HG02840 (cell line): ENCODE measurements at regions not wholly inside any gene's neighbourhood (a gene's known extent, or its start where the extent isn't known, plus 50 kb on each side); places are given as distances from the start of the nearest gene placed in this dataset.

Experiments
- ATAC-seq: cut with Tn5 transposase; IDR thresholded peaks from one replicate; pipeline ENCODE4 v1.9.1; 2021; ENCODE audit warnings: mild to moderate bottlenecking, moderate library complexity, moderate number of reproducible peaks; ENCODE audit not compliant: unreplicated experiment, low FRiP score

DNA sequence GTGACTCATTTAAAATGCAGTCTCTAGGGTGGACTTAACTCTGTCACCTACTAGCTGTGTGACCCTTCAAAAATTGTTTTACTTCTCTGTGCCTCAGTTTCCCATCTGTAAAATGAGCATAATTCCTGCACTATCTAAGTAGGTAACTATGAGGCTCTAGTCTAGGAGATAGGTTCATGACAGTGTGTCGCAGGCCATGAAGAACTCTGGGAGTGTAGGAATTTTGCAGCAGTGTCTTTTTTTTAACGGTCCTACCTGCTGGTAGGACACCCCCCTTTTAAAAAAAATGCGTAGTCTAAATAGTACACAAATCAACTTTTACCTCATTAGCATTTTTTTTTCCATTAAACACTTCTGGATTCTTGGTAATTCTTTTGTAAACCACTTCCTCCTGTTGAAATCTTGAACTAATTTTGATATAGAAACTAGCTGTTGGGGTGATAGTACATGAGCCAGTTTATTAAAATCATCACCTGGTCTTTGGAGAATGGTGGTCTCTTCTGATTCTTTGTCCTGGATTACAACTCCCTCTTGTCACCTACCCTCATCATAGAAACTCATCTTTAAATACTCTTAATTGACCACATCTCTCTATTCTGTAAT is 86.0 kb upstream of the SLC38A2 start:
- no peak for ATAC-seq

DNA sequence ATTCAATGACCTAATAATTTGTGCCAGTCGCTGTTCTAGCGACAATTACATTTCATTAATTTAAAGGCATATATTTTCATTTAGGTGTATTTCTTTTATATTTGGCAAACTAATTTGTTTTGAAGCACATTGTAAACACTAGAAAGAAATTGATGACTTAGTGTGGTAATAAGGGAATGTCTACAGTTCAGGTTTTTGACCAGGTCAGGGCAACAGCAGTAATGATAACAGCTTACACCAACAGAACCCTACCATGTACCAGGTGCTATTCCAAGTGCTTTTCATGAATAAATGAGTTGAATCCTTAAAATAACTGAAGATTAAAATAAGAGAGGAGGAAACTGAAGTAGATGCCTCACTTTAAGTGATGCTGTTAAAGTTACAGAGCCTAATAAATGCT is 85.4 kb upstream of the SLC38A2 start:
- ATAC-seq, result no peak

DNA sequence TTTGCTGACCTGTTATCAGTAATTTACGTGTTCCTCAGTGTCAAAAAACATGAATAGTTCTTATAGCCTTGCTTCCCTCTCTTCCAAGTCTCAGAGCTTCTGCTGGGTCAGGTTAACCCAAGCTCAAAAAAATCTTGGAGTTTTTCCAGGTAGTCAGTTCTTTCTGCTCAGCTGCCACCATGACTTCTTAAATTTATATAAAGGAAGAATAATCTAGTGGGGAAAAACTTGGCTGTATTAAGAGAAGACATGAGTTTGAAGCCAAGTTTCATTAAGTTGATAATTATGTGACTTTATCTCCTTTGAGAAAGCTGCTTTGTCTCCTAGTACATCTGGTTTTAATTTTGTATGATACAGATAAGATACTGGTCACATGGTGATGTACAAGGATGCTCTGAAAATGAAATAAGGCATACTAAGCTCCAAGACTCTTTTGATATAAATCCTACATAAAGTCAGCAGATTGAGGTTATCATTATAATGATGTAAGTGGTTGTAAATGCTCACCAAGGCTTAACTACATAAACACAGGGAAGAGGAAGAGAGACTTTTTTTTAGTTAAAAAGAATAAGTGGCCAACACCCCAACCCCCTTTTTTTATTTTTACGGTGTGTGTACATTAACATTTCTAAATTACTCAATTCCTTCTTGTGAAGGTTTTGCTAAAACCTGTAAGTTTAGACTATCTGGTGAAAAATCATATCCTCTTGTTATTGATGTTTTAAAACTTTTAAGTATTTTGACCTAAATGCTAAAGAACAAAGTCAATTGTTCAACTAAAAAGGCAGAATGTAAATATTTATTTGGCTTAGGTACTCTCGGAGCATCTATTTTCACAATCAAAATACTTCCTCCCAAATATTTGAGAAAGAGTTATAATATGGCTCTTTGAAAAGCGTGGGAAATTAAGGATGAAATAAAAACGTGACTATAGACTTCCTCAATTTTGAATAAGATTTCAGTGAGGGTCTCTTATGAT is 84.1 kb upstream of the SLC38A2 start:
- ATAC-seq, result no peak

DNA sequence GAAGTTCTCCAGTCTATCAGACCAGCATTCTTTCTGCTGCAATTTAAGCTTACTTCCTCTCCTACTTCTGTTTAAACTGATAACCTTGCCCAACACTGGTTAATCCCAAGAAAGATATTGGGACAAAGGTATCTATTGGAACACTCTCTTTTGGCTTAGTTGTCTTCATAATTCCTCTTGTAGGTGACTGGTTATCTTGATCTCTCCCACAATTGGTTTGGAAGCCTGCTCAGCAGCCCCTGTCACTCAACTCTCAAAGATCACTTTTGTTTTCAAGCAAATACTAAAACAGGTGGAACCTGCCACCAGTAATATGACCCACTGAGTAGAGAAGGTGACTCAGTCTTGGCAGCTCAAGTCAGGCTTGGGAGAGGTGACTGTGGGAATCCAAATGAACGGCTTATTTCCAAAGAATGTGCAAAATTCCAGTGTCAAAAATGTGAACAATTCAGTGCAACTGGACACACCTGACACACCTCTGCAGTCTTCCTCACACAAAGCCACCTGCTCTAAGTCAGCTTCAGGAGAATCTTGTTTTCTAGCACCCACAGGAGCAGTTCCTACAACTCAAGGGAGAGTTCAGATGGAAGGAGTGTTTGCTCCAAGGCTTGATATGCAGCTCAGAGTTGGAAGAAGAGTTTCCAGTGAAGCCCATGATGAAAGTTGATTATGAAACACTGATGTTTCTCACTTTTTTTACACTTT is 83.2 kb upstream of the SLC38A2 start:
- ATAC-seq, result no peak

DNA sequence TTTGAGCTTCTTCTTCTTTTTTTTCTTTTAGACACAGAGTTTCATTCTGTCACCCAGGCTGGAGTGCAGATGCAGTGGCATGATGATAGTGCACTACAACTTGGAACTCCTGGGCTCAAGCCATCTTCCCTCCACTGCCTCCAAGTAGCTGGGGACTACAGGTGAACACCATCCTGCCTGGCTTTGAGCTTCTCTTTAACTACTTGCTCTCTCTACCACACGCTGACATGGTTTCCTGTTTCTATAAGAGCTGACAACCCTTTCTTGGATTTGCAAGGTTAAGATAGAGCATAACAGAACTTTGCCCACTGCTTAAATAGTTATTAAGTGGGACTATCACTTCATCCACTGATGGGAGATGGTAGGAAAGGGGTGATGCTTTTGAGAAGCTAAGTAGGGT is 82.4 kb upstream of the SLC38A2 start:
- no peak for ATAC-seq

DNA sequence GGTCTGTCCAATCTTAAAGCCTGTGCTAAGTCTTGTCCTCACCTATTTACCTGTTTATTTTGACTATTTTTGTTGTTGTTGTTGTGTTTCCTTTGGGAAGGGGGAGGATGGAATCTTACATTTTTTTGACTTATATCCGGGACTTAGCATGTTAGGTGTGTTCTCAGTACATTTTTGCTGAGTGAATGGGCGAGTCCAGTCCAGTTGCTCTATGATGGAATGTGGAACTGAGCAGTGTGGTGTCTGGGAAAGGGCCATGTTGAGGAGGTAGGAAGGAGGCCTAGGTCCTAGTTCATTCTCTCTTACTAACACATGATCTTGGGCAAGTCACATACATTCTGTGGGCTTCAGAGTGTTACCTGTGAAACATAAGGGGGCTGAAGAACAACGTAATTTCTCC is 80.9 kb upstream of the SLC38A2 start:
- no peak for ATAC-seq

DNA sequence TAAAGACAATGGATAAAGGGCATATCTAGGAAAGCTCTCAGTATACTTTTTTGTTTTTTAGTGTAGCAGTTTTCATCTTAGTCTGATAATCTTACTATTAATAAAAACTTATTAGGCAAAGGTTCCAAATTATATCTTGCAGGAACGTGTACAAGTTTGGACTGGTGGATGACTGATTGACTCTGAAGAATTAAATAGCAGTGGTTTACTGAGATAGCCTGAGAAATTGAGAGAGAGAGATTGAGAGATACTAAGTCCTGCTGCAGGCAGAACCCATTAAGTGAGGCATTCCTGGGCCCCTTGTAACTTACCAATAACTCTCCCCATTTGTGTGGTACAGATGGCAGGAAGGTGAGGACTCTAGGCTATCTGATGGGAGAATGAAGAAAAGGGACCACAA is 80.2 kb upstream of the SLC38A2 start:
- ATAC-seq, result no peak

DNA sequence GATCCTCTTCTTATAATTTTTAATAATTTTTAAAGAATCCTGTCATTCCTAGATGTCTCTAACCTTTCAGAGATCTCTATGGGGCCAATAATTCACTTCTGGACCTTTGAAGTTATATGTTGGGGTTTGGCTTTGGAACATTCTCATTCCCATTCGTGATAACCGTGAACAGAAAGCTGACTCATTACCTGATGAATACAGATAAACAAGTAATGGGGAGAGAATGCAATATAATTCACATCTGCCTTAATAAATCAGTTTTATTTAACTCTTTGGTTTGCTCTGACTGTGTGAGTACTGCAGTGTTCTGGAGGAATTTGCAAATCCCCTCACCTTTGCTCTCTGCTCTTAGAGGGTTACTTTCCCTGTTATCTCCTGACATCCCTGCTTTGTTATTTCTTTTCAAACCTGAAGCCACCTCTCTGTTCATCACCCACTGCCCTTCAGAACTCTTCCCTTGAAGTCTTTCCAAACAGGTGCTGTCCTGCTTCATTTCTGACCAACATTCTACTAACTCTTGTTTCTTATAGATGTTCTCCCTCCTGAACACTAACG is 79.6 kb upstream of the SLC38A2 start:
- ATAC-seq, result no peak

DNA sequence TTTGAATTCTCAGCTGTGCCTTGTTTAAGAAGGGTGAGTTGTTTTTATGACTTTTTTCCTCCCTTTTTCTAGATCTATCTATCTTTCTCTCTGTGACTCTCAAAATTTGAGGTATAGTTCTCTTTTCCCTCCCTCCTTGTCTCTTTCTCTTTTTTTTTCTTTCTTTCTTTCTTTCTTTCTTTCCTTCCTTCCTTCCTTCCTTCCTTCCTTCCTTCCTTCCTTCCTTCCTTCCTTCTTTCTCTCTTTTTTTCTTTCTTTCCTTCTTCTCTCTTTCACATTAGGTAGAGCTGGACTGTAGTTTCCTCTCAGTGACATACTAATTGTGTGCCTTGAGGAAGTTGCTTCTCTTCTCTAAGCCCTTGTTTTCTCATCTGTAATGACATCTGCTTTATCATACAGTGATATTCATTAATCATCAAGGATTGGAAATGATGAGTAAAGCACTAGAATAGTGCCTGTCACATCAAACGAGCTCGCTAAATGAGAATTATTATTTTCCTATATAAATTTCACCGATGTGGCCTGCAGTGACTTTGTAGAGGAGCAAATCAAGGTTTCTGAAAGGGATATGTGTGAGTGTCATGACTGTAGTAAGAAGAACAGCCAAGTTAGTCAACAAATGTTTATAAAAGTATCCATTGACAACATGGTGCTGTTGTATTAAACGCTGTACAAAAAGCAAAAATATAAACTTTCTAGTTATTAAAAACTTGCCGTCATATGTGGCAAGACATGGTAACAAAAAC is 78.9 kb upstream of the SLC38A2 start:
- no peak for ATAC-seq

DNA sequence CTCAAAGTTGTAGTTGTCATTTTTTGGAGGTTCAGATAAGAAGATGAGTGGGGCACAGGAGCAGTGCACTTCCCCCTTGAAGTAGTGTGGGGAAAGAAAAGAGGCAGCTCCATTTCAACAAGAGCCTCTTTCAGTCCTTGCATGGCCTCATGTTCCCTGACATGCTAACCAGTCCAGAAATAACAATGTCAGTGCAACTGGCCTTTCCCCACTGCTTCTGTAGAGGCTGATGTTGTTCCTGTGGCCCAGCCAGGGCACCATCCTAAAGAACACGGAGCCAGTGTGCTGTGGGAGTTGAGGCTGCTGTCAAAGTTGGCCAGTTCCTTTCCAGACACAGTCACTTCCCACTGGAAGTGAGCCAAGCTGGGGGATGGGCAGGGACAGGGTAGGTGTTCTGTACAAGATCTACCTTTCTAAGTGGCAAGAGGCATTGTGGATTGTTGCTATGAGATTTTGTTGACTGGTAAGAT is 77.7 kb upstream of the SLC38A2 start:
- no peak for ATAC-seq

DNA sequence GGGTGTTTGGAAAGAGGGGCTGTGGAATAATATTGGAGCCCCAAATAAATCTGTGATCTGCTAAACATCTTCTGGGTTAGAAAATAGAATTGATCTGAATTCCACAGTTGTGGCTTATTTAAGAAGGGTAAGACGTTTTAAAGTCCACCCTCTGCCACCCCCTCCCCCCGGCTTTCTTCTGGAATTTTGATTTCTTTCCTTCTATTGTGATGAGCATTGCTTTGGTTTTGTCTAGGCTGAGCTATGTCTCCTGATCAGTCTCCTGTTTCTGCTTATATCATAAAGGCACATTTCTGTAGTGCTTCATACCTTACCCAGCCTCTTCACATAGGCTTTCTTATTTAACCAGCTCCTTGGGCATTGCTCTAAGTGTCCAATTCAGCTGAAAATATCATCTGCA is 77.3 kb upstream of the SLC38A2 start:
- ATAC-seq, result no peak

DNA sequence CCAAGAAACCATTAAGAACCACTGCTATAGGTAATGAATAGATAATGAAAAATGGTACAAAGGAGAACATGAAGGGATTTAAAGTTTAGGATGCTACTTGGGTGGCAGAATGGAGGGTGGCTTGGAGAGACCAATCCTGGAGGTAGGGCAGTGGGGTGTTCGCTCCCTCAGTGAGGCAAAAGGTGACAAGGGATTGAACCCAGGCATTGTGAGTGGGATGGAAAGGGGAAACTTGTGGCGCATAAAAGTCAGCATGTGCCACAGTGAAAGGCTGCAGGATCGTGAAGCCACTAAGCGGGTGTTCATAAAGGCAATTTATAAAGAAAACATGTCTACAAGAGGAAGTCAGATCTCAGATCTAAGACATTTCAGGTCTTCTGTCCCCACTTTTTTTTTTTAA is 76.7 kb upstream of the SLC38A2 start:
- ATAC-seq, result no peak

DNA sequence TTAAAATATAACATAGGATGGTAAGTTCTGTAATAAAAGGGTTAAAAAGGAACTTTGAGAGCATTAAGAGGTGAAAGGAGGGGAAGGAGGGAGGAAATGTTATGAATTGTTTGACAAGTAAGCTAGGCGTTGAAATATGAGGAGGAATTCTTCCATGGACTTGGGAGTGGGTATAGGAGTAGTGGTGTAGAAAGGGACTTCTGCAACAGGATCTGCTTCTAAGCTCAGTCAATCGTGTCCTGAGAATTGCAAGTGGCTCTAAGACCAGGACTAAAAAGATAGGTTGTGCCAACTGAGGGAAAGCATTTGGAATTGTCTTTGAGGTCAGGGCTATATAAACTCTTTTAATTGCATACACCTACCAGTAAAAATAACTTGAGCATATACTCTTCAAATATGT is 74.1 kb upstream of the SLC38A2 start:
- no peak for ATAC-seq

DNA sequence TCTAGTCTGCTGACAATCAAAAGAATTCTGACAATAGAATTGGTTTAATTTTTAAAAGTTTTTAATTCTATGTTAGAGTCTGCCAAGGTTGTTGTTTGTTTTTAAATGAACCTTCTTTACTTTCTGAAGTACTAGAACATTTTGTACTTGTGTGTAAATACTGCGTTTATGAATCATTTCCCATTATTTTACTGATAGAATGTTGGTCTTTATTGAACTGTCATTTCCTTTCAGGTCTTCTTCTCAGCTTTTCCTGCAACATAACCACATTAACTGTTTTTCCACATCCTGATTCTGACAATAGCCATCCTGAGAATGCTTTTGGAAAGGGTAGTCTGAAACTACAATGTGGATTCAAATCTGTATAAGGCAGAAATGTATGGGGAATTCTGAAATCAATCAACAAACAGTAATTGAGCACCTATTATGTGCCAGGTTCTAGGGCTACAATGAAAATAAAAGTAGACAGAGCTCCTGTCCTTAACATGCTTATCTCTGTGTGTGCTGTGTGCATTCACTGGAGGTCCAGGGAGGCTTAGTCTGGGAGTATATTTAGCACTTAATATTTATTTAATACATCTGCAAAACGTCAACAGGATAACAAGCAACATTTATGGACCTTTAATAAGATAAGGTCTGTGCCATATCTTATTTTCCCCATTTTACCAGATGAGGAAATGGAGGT is 73.1 kb upstream of the SLC38A2 start:
- ATAC-seq, result no peak

DNA sequence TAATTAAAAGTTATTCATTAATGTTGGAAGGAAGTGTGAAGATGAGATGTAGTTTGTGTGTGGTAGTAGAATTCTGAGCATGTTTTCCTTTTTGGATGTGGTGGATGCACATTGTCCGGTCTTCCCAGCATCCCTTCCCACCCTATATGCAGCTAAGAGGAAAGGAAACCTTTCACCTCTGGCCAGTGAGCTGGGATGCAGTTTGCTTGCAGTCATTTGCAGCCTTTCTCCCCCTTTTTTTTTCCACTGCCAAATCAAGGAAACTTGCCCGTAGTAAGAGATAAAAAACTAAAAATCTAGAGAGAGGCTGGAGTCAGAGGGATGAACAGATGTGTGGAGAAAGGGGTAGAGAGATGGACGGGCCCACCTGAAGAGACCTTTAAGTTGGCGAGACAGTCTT is 72.5 kb upstream of the SLC38A2 start:
- no peak for ATAC-seq

DNA sequence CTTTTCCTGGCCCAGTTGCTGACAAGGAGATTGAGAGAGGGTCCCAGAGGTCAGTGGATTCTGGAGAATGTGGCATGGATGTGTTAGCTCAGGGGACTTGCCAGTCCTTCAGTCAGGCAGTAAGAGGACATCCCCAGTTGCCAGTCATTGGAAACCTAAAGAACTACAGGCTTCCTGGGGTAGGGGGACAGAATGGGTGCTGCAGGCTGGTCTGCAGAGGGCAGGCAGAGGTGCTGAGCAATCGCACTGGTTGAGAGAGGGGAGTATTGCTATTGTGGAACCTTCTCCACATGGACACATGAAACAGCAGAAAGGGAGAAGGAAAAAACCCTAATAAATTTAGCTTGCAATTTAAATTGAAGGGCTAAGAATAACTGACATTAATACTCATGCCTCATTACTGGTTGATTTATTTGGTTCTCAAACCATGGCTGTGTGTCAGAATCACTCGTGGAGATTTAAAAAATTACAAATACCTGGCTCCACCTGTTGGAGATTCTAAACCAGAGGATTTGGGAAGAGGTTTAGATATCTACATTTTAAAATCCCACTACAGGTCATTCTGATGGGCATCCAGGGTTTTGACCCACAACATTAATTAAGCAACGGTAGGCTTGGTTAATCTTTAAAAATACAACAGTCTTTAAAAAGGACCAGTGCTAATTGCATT is 71.2 kb upstream of the SLC38A2 start:
- no peak for ATAC-seq

DNA sequence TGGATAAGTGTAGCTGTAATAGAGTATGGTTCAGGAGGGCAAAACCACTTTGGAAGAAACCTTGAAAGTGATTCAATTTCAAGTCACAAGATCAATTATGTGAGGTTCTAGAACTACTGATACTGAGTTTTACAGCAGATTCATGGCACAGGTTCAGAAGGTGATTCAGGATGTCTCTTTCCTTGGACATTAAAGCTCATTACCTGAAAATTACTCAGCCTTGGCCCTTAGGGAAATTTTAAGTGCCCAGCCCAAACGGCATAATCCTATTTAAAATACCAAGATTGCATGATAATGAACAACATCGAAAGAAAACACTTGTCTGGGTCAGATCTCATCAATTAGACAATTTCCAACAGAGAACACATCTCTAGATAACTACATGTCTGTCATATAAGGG is 70.2 kb upstream of the SLC38A2 start:
- ATAC-seq, result no peak

DNA sequence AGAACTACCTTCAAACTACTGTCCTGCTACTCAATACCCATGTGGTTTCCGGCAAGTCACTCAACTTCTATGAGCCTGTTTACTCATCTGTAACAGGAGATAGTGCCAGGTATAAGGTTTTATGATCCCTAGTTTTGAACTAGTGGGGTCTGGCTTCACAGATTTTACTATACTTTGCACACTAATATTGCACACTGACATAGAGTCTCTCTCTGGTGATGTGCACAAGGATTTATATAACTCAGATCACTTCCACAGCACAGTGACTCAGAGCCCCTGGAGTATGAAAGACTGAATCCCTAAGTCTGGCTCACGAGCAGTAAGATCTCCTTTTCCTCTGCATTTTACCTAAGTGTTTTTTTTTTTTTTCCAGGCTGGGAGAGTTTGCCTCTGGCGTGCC is 69.7 kb upstream of the SLC38A2 start:
- ATAC-seq, result no peak

DNA sequence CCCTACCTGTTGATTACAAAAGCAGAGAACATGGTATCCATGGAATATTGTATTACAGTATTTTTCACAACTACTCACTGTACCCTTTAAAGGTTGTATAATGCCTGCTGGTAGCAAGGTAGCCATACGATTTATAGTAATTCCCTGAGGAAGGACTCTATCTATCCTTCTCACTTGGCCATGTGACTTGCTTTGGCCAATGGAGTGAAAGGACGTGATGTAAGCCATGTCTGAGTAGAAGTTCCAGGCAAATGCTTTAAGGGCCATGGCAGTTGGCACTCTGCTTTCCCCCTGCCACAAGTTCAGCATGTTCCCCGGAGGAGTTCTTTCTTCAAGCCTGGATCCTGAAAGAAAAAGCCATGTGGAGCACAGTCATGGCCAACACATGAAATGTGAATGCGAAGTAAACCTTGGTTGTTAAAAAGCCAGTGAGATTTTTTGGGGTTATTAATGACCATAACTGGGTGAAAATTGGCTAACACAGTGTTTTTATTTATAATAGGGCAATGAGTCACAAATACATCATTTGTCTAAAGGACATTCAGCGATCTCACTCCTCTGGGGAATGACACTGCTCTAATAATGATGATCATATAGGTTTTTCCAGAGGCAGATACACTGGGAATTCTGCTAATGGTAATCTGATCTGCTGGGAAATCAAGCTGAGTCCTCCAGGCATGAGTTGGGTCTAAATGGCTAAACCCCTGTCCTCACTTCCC is 67.4 kb upstream of the SLC38A2 start:
- ATAC-seq, result no peak
